MCF 10A (cell line): ENCODE measurements at regions not wholly inside any gene's neighbourhood (a gene's known extent, or its start where the extent isn't known, plus 50 kb on each side); places are given as distances from the start of the nearest gene placed in this dataset.

Source experiments
- BruUV-seq: library from RNA; stranded (reverse); fragments of 400-500 nt; replicated peaks from 2 replicates; lab custom pipeline; 2021; lab: Mats Ljungman, UMichigan
- CTCF ChIA-PET: fragments of 300-600 bp; sonication (Branson Sonifier 250); formaldehyde crosslinking; extraction: SDS; loops from one replicate; lab custom pipeline; 2021; ENCODE audit warnings: antibody characterized with exemption, inconsistent platforms; lab: Yijun Ruan, JAX
- POLR2A ChIA-PET: fragments of 300-600, 350-650 bp; sonication (Branson Sonifier 250); formaldehyde crosslinking; extraction: SDS; loops from one replicate; lab custom pipeline; 2020; ENCODE audit warnings: antibody characterized with exemption, inconsistent platforms; lab: Yijun Ruan, JAX
- DNase-seq: peaks from one replicate; pipeline ENCODE4 v3.0.0-alpha.2; 2018; ENCODE audit not compliant: unreplicated experiment
- H3K27ac Mint-ChIP-seq: one replicate; pipeline ENCODE4 v1.8.0; 2022; ENCODE audit warnings: mild to moderate bottlenecking, low read depth, mixed read lengths; ENCODE audit not compliant: unreplicated experiment
- H3K27me3 Mint-ChIP-seq: one replicate; pipeline ENCODE4 v1.8.0; 2022; ENCODE audit warnings: mixed read lengths; ENCODE audit not compliant: insufficient read depth, unreplicated experiment
- H3K36me3 Mint-ChIP-seq: one replicate; pipeline ENCODE4 v1.8.0; 2022; ENCODE audit warnings: mild to moderate bottlenecking, moderate library complexity, mixed read lengths; ENCODE audit not compliant: insufficient read depth, unreplicated experiment
- H3K4me1 Mint-ChIP-seq: one replicate; pipeline ENCODE4 v1.8.0; 2022; ENCODE audit warnings: mixed read lengths; ENCODE audit not compliant: insufficient read depth, unreplicated experiment
- H3K4me3 Mint-ChIP-seq: one replicate; pipeline ENCODE4 v1.8.0; 2022; ENCODE audit warnings: mild to moderate bottlenecking, moderate library complexity, mixed read lengths; ENCODE audit not compliant: unreplicated experiment
- H3K9me3 Mint-ChIP-seq: one replicate; pipeline ENCODE4 v1.8.0; 2022; ENCODE audit warnings: mixed read lengths; ENCODE audit not compliant: unreplicated experiment
- CTCF ChIP-seq: fragments of 200-600 bp; IDR thresholded peaks from one replicate; pipeline ENCODE4 v1.8.0; 2022; ENCODE audit warnings: antibody characterized with exemption, mild to moderate bottlenecking; ENCODE audit not compliant: unreplicated experiment
- intact Hi-C: fragments of 100-400 bp; cut with micrococcal nuclease; formaldehyde crosslinking; loops from 2 replicates; pipeline ENCODE4 v1.14.1; 2022

- POLR2A ChIA-PET: interaction anchor here (0.7 kb wide), 1 partner anchor 11 kb away, joined by 3 read pairs; no protein-coding TSS in a partner anchor
- peak; percentile 46 for DNase-seq
- no peaks in the 10 kb centered on the region for H3K9me3 Mint-ChIP-seq
- no peak overlapping the region for H3K27ac Mint-ChIP-seq
- H3K4me1 Mint-ChIP-seq: peaks cover 7% of the 10 kb centered on the region
- H3K36me3 Mint-ChIP-seq: no peaks in the 10 kb centered on the region
- intact Hi-C loops: no loop called here
- H3K27me3 Mint-ChIP-seq: peaks cover 10% of the 10 kb centered on the region
- no peak for TF ChIP-seq CTCF
- BruUV-seq: no TSS peak
- H3K4me3 Mint-ChIP-seq: no peak overlapping the region
- CTCF ChIA-PET: no interaction called here
Observed at GRCh38 chr3:40620151-40620550, 95.4 kb downstream of the ZNF621 start.

- Mint-ChIP-seq H3K4me1 (peaks cover 7% of the 10 kb centered on the region), H3K27ac (no peak overlapping the region)
- POLR2A ChIA-PET: no interaction called here
Observed at GRCh38 chr3:40621252-40621651, 96.5 kb downstream of the ZNF621 start.

GRCh38 chr3:40623567-40623966, 98.8 kb downstream of the ZNF621 start:
- ChIA-PET CTCF (no interaction called here), POLR2A (interaction anchor here (0.7 kb wide), 1 partner anchor 38 kb away, joined by 3 read pairs; no protein-coding TSS in a partner anchor)
- no TSS peak for BruUV-seq
- intact Hi-C loops: no loop called here
- no peak for TF ChIP-seq CTCF
- peak; percentile 40 for DNase-seq
- Mint-ChIP-seq H3K27me3 (no peaks in the 10 kb centered on the region), H3K4me1 (peaks cover 7% of the 10 kb centered on the region), H3K27ac (no peak overlapping the region), H3K36me3 (no peaks in the 10 kb centered on the region), H3K9me3 (peaks cover 5% of the 10 kb centered on the region), H3K4me3 (no peak overlapping the region)

More at GRCh38 chr3:40621252-40621651, 96.5 kb downstream of the ZNF621 start:
- Mint-ChIP-seq H3K4me3 (no peak overlapping the region), H3K27me3 (peaks cover 2% of the 10 kb centered on the region), H3K9me3 (no peaks in the 10 kb centered on the region), H3K36me3 (no peaks in the 10 kb centered on the region)
- intact Hi-C loops: no loop called here
- no peak for DNase-seq
- no peak for TF ChIP-seq CTCF
- CTCF ChIA-PET: interaction anchor here (0.7 kb wide), 1 partner anchor 63 kb away, joined by 3 read pairs; no protein-coding TSS in a partner anchor
- BruUV-seq: no TSS peak

- ChIA-PET CTCF (no interaction called here), POLR2A (no interaction called here)
- Mint-ChIP-seq H3K27me3 (no peaks in the 10 kb centered on the region), H3K9me3 (peaks cover 9% of the 10 kb centered on the region), H3K36me3 (no peaks in the 10 kb centered on the region), H3K4me1 (peaks cover 7% of the 10 kb centered on the region), H3K4me3 (no peak overlapping the region), H3K27ac (no peak overlapping the region)
- BruUV-seq: no TSS peak
- no peak for TF ChIP-seq CTCF
- no peak for DNase-seq
- intact Hi-C loops: no loop called here
Observed at GRCh38 chr3:40624189-40624769, 99.5 kb downstream of the ZNF621 start.
